Panc1 (cell line): ENCODE measurements at regions not wholly inside any gene's neighbourhood (a gene's known extent, or its start where the extent isn't known, plus 50 kb on each side); places are given as distances from the start of the nearest gene placed in this dataset.

Experiments
- ATAC-seq: fragments of 200-7000 bp; cut with Tn5 transposase; 2 replicates; pipeline ENCODE4 v1.9.1; 2020; ENCODE audit warnings: mild to moderate bottlenecking, moderate library complexity
- BruUV-seq: library from RNA; stranded (reverse); fragments of 400-500 nt; replicated peaks from 2 replicates; lab custom pipeline; 2021; lab: Mats Ljungman, UMichigan
- CTCF ChIA-PET: fragments of 300-600 bp; sonication (Branson Sonifier 250); formaldehyde crosslinking; loops from one replicate; lab custom pipeline; 2022; ENCODE audit warnings: antibody characterized with exemption; lab: Charles Lee
- POLR2A ChIA-PET: fragments of 300-600 bp; sonication (Branson Sonifier 250); formaldehyde crosslinking; loops from one replicate; lab custom pipeline; 2022; ENCODE audit warnings: antibody characterized with exemption; lab: Charles Lee
- DNase-seq: peaks from one replicate; pipeline ENCODE4 v3.0.0-alpha.2; 2010; ENCODE audit warnings: low read depth, low spot score
- H3K27ac ChIP-seq: 2 replicates; pipeline ENCODE4 v1.5.1; 2011; ENCODE audit warnings: mild to moderate bottlenecking, low read length, inconsistent platforms
- H3K27me3 ChIP-seq: fragments of 200-500 bp; sonication (Bioruptor generic); 2 replicates; pipeline ENCODE4 v1.6.0; 2014; ENCODE audit warnings: low read length, inconsistent platforms; ENCODE audit not compliant: control insufficient read depth, insufficient read depth
- H3K36me3 ChIP-seq: fragments of 200-500 bp; sonication (Bioruptor generic); 2 replicates; pipeline ENCODE4 v1.5.1; 2014; ENCODE audit warnings: inconsistent platforms, mild to moderate bottlenecking, low read length, moderate library complexity; ENCODE audit not compliant: control insufficient read depth, insufficient read depth
- H3K4me1 ChIP-seq: 2 replicates; pipeline ENCODE4 v1.5.1; 2011; ENCODE audit warnings: inconsistent platforms, mild to moderate bottlenecking, low read length, moderate library complexity; ENCODE audit not compliant: control insufficient read depth, insufficient read depth
- H3K4me3 ChIP-seq, 2 experiments: 2 replicates each; pipeline ENCODE4 v1.5.1; 2011 to 2012; ENCODE audit warnings: low read depth in 2 of 2, low read length in 2 of 2, mild to moderate bottlenecking in 2 of 2, inconsistent platforms in 1 of 2, moderate library complexity in 1 of 2
- H3K9me3 ChIP-seq: fragments of 200-500 bp; sonication (Bioruptor generic); 2 replicates; pipeline ENCODE4 v1.5.1; 2014; ENCODE audit warnings: low read depth, mild to moderate bottlenecking, inconsistent platforms, low read length, moderate library complexity; ENCODE audit not compliant: control insufficient read depth, insufficient read depth
- CTCF ChIP-seq: fragments of 450-650 bp; IDR thresholded peaks from 2 replicates; pipeline ENCODE4 v1.5.1; 2017; ENCODE audit warnings: mild to moderate bottlenecking
- POLR2AphosphoS5 ChIP-seq: IDR thresholded peaks from 2 replicates; pipeline ENCODE4 v1.6.1; 2012; ENCODE audit warnings: mild to moderate bottlenecking, low read depth, low read length, moderate library complexity
- REST ChIP-seq, 2 experiments: IDR thresholded peaks; 2 replicates each; pipeline ENCODE4 v1.6.1; 2011 to 2012; ENCODE audit warnings: low read depth in 2 of 2, control low read depth in 1 of 2, low read length in 1 of 2, mild to moderate bottlenecking in 1 of 2, moderate library complexity in 1 of 2; ENCODE audit not compliant: insufficient read depth in 1 of 2
- SIN3A ChIP-seq: IDR thresholded peaks from 2 replicates; pipeline ENCODE4 v1.6.1; 2012; ENCODE audit warnings: low read depth, mild to moderate bottlenecking, low read length, moderate library complexity, borderline replicate concordance; ENCODE audit not compliant: insufficient read depth
- TCF7L2 ChIP-seq: IDR thresholded peaks from 2 replicates; pipeline ENCODE4 v1.6.1; 2011; ENCODE audit warnings: mild to moderate bottlenecking, low read depth, low read length, inconsistent platforms
- in situ Hi-C: cut with HindIII; loops from 2 replicates; pipeline ENCODE4 v1.10.0; 2016; ENCODE audit warnings: low sequenced_read_pairs, low pct_unique_long_range_greater_than_20kb
- intact Hi-C: fragments of 100-400 bp; cut with micrococcal nuclease; formaldehyde crosslinking; loops from one replicate; pipeline ENCODE4 v1.10.0; 2022; ENCODE audit not compliant: unreplicated experiment

DNA sequence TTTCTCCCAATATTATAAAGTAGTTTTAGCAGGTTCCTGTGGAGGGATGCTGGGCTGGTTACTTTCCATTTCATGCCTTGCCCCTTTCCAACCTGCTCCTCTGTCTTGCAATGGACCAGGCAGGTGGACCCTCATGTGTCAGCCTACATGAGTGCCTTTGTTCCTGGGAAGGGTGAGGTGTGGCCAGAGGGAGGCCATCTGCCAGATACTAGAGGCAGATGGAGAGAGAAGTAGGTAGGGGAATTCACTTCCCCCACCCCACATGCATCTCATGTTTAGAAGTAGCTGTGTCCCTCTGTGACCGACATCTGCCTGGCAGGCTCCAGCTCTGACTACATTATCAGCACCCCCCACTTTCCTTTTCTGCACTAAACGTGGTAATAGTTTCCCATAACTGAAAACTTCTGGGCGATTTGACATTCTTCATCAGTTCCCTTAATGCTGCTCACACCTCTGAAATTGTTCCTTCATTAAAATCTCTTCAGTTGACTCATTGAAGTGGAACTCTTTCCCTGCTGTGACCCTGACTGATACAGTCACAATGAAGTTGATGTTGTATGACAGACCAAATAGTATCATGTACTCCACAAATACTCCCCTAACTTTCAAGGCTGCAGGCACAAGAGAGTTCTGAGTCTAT is 396.3 kb upstream of the FZD8 start:
- in situ Hi-C loops = no loop called here
- POLR2A ChIA-PET = no interaction called here
- no peak for ATAC-seq

GRCh38 chr10:36036137-36036536 is 394.0 kb upstream of the FZD8 start:
- Histone ChIP-seq H3K4me1 (no peaks in the 10 kb centered on the region), H3K4me3 (no peak overlapping the region), H3K27me3 (no peaks in the 10 kb centered on the region), H3K27ac (no peak overlapping the region), H3K9me3 (no peaks in the 10 kb centered on the region), H3K36me3 (no peaks in the 10 kb centered on the region)
- intact Hi-C loops = no loop called here
- ChIA-PET POLR2A (no interaction called here), CTCF (no interaction called here)
- no peak for TF ChIP-seq REST (IDR thresholded peaks at IDR 0.05; ENCODE audit: insufficient read depth in 1 of 2, low read depth in 2 of 2, low read length in 1 of 2)
- BruUV-seq = no TSS peak
- DNase-seq (no peak), ATAC-seq (no peak)
- in situ Hi-C loops = no loop called here

More for the DNA sequence above, 396.3 kb upstream of the FZD8 start:
- H3K4me1 ChIP-seq = no peaks in the 10 kb centered on the region
- H3K27ac ChIP-seq = no peak overlapping the region
- H3K27me3 ChIP-seq = no peaks in the 10 kb centered on the region
- H3K36me3 ChIP-seq = no peaks in the 10 kb centered on the region
- intact Hi-C loops = no loop called here
- CTCF ChIA-PET = interaction anchor here (0.6 kb wide), 1 partner anchor 96 kb away, joined by 3 read pairs; no protein-coding TSS in a partner anchor
- TF ChIP-seq CTCF (no peak), POLR2AphosphoS5 (no peak), TCF7L2 (no peak), REST (IDR thresholded peaks at IDR 0.05; ENCODE audit: insufficient read depth in 1 of 2, low read depth in 2 of 2, low read length in 1 of 2) (no peak), SIN3A (no peak)
- no peak overlapping the region for H3K4me3 ChIP-seq
- BruUV-seq = no TSS peak
- no peaks in the 10 kb centered on the region for H3K9me3 ChIP-seq
- DNase-seq = no peak
